ENCODE measurements at regions not wholly inside any gene's neighbourhood (a gene's known extent, or its start where the extent isn't known, plus 50 kb on each side); places are given as distances from the start of the nearest gene placed in this dataset.

- TF ChIP-seq NFIC (IDR thresholded peaks at IDR 0.05) = no peak
- no peak for TF ChIP-seq ZBTB7A (IDR thresholded peaks at IDR 0.05; ENCODE audit: low read depth)
- TF ChIP-seq RAD21 (IDR thresholded peaks at IDR 0.05; ENCODE audit: low read depth) = no peak
- no peak for TF ChIP-seq MAX (IDR thresholded peaks at IDR 0.05)
- no peak for TF ChIP-seq CREB1 (IDR thresholded peaks at IDR 0.05; ENCODE audit: low read depth)
- TF ChIP-seq USF1 (IDR thresholded peaks at IDR 0.05) = no peak
- TF ChIP-seq YY1 (IDR thresholded peaks at IDR 0.05; ENCODE audit: low read depth) = no peak
- no peak for TF ChIP-seq EGR1 (IDR thresholded peaks at IDR 0.05)
Measured at GRCh38 chr7:81002421-81002820, 83.6 kb upstream of the SEMA3C start.

- TF ChIP-seq CEBPB (IDR thresholded peaks at IDR 0.05) = no peak
- TF ChIP-seq TAF1 (IDR thresholded peaks at IDR 0.05; ENCODE audit: low read depth) = no peak
- TF ChIP-seq TCF12 (IDR thresholded peaks at IDR 0.05; ENCODE audit: low read depth) = no peak
- TF ChIP-seq USF1 (IDR thresholded peaks at IDR 0.05) = no peak
- TF ChIP-seq EGR1 (IDR thresholded peaks at IDR 0.05) = no peak
- TF ChIP-seq RAD21 (IDR thresholded peaks at IDR 0.05; ENCODE audit: low read depth) = no peak
- no peak for TF ChIP-seq MAX (IDR thresholded peaks at IDR 0.05)
- no peak for TF ChIP-seq YY1 (IDR thresholded peaks at IDR 0.05; ENCODE audit: low read depth)
- no peak for TF ChIP-seq EP300 (IDR thresholded peaks at IDR 0.05; ENCODE audit: borderline replicate concordance)
- no peak for TF ChIP-seq TEAD4 (IDR thresholded peaks at IDR 0.05)
- TF ChIP-seq REST (IDR thresholded peaks at IDR 0.05; ENCODE audit: low read depth) = no peak
- no peak for TF ChIP-seq NFIC (IDR thresholded peaks at IDR 0.05)
- no peak for TF ChIP-seq CREB1 (IDR thresholded peaks at IDR 0.05; ENCODE audit: low read depth)
- no peak for TF ChIP-seq ZBTB7A (IDR thresholded peaks at IDR 0.05; ENCODE audit: low read depth)
- no peak for TF ChIP-seq FOXM1 (IDR thresholded peaks at IDR 0.05; ENCODE audit: borderline replicate concordance, low read depth)
Measured at GRCh38 chr7:80999771-81000170, 80.9 kb upstream of the SEMA3C start.

- TF ChIP-seq REST (IDR thresholded peaks at IDR 0.05; ENCODE audit: low read depth) (no peak), EP300 (IDR thresholded peaks at IDR 0.05; ENCODE audit: borderline replicate concordance) (no peak), MAX (IDR thresholded peaks at IDR 0.05) (no peak), USF1 (IDR thresholded peaks at IDR 0.05) (no peak), CEBPB (IDR thresholded peaks at IDR 0.05) (no peak), TAF1 (IDR thresholded peaks at IDR 0.05; ENCODE audit: low read depth) (no peak), EGR1 (IDR thresholded peaks at IDR 0.05) (no peak), NFIC (IDR thresholded peaks at IDR 0.05) (no peak), RAD21 (IDR thresholded peaks at IDR 0.05; ENCODE audit: low read depth) (no peak), ZBTB7A (IDR thresholded peaks at IDR 0.05; ENCODE audit: low read depth) (no peak), FOXM1 (IDR thresholded peaks at IDR 0.05; ENCODE audit: borderline replicate concordance, low read depth) (no peak), CREB1 (IDR thresholded peaks at IDR 0.05; ENCODE audit: low read depth) (no peak), TCF12 (IDR thresholded peaks at IDR 0.05; ENCODE audit: low read depth) (no peak), TEAD4 (IDR thresholded peaks at IDR 0.05) (no peak), YY1 (IDR thresholded peaks at IDR 0.05; ENCODE audit: low read depth) (no peak)
Measured at GRCh38 chr7:80999100-80999499, 80.2 kb upstream of the SEMA3C start.

- no peak for TF ChIP-seq ZBTB7A (IDR thresholded peaks at IDR 0.05; ENCODE audit: low read depth)
- no peak for TF ChIP-seq RAD21 (IDR thresholded peaks at IDR 0.05; ENCODE audit: low read depth)
- no peak for TF ChIP-seq EP300 (IDR thresholded peaks at IDR 0.05; ENCODE audit: borderline replicate concordance)
- no peak for TF ChIP-seq TAF1 (IDR thresholded peaks at IDR 0.05; ENCODE audit: low read depth)
Measured at GRCh38 chr7:80997841-80998240, 79.0 kb upstream of the SEMA3C start.

- TF ChIP-seq USF1 (IDR thresholded peaks at IDR 0.05) (no peak), RAD21 (IDR thresholded peaks at IDR 0.05; ENCODE audit: low read depth) (no peak)
Measured at GRCh38 chr7:80991654-80992053, 72.8 kb upstream of the SEMA3C start.

All from Ishikawa (cell line).